ENCODE measurements at regions not wholly inside any gene's neighbourhood (a gene's known extent, or its start where the extent isn't known, plus 50 kb on each side); places are given as distances from the start of the nearest gene placed in this dataset.
A peak's percentile ranks its signal among the peaks of the same experiment; 100 is the strongest.

DNA sequence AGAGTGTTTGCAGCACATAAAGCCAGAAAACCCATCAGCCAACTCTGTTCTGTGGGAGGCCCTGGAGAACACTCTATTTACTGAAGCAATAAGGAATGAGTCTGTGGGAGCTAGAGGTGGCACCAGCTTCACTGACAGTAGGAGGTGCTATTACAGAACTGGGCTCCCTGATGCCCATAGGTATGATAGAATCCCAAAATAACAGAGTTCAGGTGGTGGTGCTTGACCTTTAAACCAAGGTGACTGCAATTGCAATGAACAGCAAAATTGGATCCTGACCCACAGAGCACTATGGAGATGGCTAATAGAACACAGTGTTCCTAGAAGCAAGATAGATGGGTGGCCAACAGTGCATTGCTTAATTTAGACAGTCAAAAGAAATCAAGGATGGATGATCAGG, 95.4 kb upstream of the RNU6-1 start (continued):
- TF ChIP-seq ZNF423 (tag by site-specific recombination; IDR thresholded peaks at IDR 0.05), result no peak

DNA sequence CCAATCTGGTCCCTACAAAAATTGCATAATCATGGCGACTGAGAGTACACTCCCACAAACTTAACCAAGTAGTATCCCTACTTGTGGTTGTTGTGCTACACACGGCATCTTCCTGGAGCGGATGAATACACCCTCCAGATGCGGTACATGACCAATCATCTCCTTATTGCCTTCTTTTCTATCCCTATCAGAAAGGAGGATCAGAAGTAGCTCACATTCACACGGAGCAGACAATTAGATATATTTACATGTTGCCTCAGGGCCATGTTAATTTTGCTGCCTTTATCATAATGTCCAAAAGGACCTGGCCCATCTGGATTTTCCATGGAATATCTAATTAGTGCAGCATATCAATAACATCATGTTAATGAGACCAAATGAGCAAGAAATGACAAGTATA, 96.4 kb upstream of the RNU6-1 start:
- Histone ChIP-seq H3K36me3 (ENCODE audit: control insufficient read depth in 2 of 2, insufficient read depth in 1 of 2, low read length in 2 of 2) (no peaks in the 10 kb centered on the region), H3K4me1 (ENCODE audit: control insufficient read depth, insufficient read depth, low read length) (no peaks in the 10 kb centered on the region), H3K9me3 (ENCODE audit: control insufficient read depth, insufficient read depth, low read depth, low read length) (no peaks in the 10 kb centered on the region), H3K27ac (ENCODE audit: extremely low read depth, low read depth, low read length) (no peak overlapping the region), H3K4me3 (ENCODE audit: low read depth, low read length) (no peak overlapping the region)
- POLR2A ChIA-PET, result interaction anchor here (0.9 kb wide), 1 partner anchor 10 kb away, joined by 3 read pairs; no protein-coding TSS in a partner anchor
- TF ChIP-seq ZNF654 (tag by site-specific recombination; IDR thresholded peaks at IDR 0.05; ENCODE audit: low read depth) (no peak), WT1 (tag by site-specific recombination; IDR thresholded peaks at IDR 0.05) (no peak), ZNF433 (tag by site-specific recombination; IDR thresholded peaks at IDR 0.05; ENCODE audit: low read depth) (no peak), ZNF26 (tag by site-specific recombination; IDR thresholded peaks at IDR 0.05) (no peak), ZNF155 (tag by site-specific recombination; IDR thresholded peaks at IDR 0.05) (no peak)
- TF ChIP-seq, protein P1, sequence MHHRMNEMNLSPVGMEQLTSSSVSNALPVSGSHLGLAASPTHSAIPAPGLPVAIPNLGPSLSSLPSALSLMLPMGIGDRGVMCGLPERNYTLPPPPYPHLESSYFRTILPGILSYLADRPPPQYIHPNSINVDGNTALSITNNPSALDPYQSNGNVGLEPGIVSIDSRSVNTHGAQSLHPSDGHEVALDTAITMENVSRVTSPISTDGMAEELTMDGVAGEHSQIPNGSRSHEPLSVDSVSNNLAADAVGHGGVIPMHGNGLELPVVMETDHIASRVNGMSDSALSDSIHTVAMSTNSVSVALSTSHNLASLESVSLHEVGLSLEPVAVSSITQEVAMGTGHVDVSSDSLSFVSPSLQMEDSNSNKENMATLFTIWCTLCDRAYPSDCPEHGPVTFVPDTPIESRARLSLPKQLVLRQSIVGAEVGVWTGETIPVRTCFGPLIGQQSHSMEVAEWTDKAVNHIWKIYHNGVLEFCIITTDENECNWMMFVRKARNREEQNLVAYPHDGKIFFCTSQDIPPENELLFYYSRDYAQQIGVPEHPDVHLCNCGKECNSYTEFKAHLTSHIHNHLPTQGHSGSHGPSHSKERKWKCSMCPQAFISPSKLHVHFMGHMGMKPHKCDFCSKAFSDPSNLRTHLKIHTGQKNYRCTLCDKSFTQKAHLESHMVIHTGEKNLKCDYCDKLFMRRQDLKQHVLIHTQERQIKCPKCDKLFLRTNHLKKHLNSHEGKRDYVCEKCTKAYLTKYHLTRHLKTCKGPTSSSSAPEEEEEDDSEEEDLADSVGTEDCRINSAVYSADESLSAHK (tag by site-specific recombination; IDR thresholded peaks at IDR 0.05), result no peak
- CTCF ChIA-PET, result no interaction called here

GRCh38 chr15:67937153-67937761, 97.4 kb upstream of the RNU6-1 start:
- H3K4me1 ChIP-seq (ENCODE audit: control insufficient read depth, insufficient read depth, low read length), result no peaks in the 10 kb centered on the region
- TF ChIP-seq KLF7 (tag by site-specific recombination; IDR thresholded peaks at IDR 0.05; ENCODE audit: borderline replicate concordance) (no peak), ZNF777 (tag by site-specific recombination; IDR thresholded peaks at IDR 0.05; ENCODE audit: borderline replicate concordance) (no peak), SP7 (tag by site-specific recombination; IDR thresholded peaks at IDR 0.05) (no peak), GLIS1 (tag by site-specific recombination; IDR thresholded peaks at IDR 0.05) (peak; percentile 84), ZFP69B (tag by site-specific recombination; IDR thresholded peaks at IDR 0.05) (no peak), OVOL3 (tag by site-specific recombination; IDR thresholded peaks at IDR 0.05) (no peak), ZBTB7A (tag by site-specific recombination; IDR thresholded peaks at IDR 0.05; ENCODE audit: low read depth) (no peak), SP3 (tag by site-specific recombination; IDR thresholded peaks at IDR 0.05) (peak; percentile 29; the same call in 1 of the 2 replicates), SCRT1 (tag by site-specific recombination; IDR thresholded peaks at IDR 0.05; ENCODE audit: borderline replicate concordance) (no peak), GFI1B (tag by site-specific recombination; IDR thresholded peaks at IDR 0.05) (no peak)
- TF ChIP-seq, protein P2, sequence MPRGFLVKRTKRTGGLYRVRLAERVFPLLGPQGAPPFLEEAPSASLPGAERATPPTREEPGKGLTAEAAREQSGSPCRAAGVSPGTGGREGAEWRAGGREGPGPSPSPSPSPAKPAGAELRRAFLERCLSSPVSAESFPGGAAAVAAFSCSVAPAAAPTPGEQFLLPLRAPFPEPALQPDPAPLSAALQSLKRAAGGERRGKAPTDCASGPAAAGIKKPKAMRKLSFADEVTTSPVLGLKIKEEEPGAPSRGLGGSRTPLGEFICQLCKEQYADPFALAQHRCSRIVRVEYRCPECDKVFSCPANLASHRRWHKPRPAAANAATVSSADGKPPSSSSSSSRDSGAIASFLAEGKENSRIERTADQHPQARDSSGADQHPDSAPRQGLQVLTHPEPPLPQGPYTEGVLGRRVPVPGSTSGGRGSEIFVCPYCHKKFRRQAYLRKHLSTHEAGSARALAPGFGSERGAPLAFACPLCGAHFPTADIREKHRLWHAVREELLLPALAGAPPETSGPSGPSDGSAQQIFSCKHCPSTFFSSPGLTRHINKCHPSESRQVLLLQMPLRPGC (tag by site-specific recombination; IDR thresholded peaks at IDR 0.05), result no peak
- ChIA-PET CTCF (interaction anchor here (0.7 to 0.9 kb wide), 3 partner anchors 10 to 218 kb away, joined by 3 to 4 read pairs (median 3); no protein-coding TSS in a partner anchor), POLR2A (interaction anchor here (1.4 kb wide), 1 partner anchor 9 kb away, joined by 3 read pairs; no protein-coding TSS in a partner anchor)
- H3K27ac ChIP-seq (ENCODE audit: extremely low read depth, low read depth, low read length), result no peak overlapping the region
- H3K9me3 ChIP-seq (ENCODE audit: control insufficient read depth, insufficient read depth, low read depth, low read length), result no peaks in the 10 kb centered on the region
- H3K4me3 ChIP-seq (ENCODE audit: low read depth, low read length), result no peak overlapping the region
- H3K36me3 ChIP-seq (ENCODE audit: control insufficient read depth in 2 of 2, insufficient read depth in 1 of 2, low read length in 2 of 2), result no peaks in the 10 kb centered on the region

Data from HEK293 (cell line).